Esophagus (tissue), 2 donors: ENCODE measurements at regions not wholly inside any gene's neighbourhood (a gene's known extent, or its start where the extent isn't known, plus 50 kb on each side); places are given as distances from the start of the nearest gene placed in this dataset.
"Not testable (repeated sequence)": the region's sequence is repeated elsewhere in the genome, so short reads cannot be mapped to it uniquely, and the experiment has no call there.

Experiments used
- H3K27ac ChIP-seq, 2 donors: one replicate each; pipeline ENCODE4 v1.5.1; 2013; ENCODE audit warnings: low read depth in 2 of 2, mild to moderate bottlenecking in 2 of 2, inconsistent platforms in 1 of 2, low read length in 1 of 2, moderate library complexity in 1 of 2
- H3K27me3 ChIP-seq, 2 donors: one replicate each; pipeline ENCODE4 v1.6.1; 2013; ENCODE audit warnings: low read length in 2 of 2, control low read depth in 1 of 2, mild to moderate bottlenecking in 1 of 2; ENCODE audit not compliant: insufficient read depth in 2 of 2, control insufficient read depth in 1 of 2
- H3K36me3 ChIP-seq, 2 donors: one replicate each; pipeline ENCODE4 v1.6.1; 2013; ENCODE audit warnings: low read length in 1 of 2; ENCODE audit not compliant: control insufficient read depth in 2 of 2, insufficient read depth in 2 of 2
- H3K4me1 ChIP-seq, 2 donors: one replicate each; pipeline ENCODE4 v1.6.1; 2013; ENCODE audit warnings: low read length in 1 of 2; ENCODE audit not compliant: control insufficient read depth in 2 of 2, insufficient read depth in 2 of 2
- H3K4me3 ChIP-seq, 2 donors: one replicate each; pipeline ENCODE4 v1.5.1; 2013; ENCODE audit warnings: low read length in 2 of 2, mild to moderate bottlenecking in 2 of 2, low read depth in 1 of 2, moderate library complexity in 1 of 2
- H3K9me3 ChIP-seq, 2 donors: one replicate each; pipeline ENCODE4 v1.6.1; 2013; ENCODE audit warnings: mild to moderate bottlenecking in 2 of 2, low read depth in 1 of 2, low read length in 1 of 2, moderate library complexity in 1 of 2; ENCODE audit not compliant: control insufficient read depth in 2 of 2, insufficient read depth in 1 of 2
- WGBS, 2 donors: extraction: QIAGEN DNeasy Blood & Tissue Kit; methylation state at CpG; one replicate each; pipeline ENCODE4 v1.1.7; 2013; 5-methylcytosine and 5-hydroxymethylcytosine counted together
- donor health status: healthy with polysubstance abuse.
- donor health status: Bipolar disorder and iron deficiency.

DNA sequence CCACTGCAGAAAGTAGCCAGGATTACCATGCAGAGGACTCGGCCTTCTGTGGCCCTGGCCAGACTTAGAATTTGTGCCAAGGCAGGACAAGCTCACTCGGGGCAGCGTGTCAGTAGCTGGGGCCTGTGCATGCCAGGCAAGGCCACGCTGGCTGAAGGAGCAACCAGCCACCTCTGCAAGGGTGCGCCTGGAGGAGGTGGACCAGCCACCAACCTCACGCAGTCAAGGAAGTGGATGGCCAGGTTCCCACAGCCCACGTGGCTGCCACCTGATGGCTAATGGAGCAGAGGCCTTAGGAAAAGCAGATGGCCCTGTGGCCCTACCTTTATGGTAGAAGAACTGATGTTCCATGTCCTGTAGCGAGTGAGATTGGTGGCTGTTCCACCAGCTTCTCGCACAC lies 107.9 kb downstream of the CCDC74A start:
- 90 to 91% methylated on average over 9 of the region's 9 CpGs for WGBS, 2 donors
- Histone ChIP-seq H3K27ac (no peak overlapping the region), H3K4me3 (no peak overlapping the region), H3K27me3 (no peaks in the 10 kb centered on the region), H3K36me3 (no peaks in the 10 kb centered on the region), H3K9me3 (peaks cover 0 to 3% of the 10 kb centered on the region in 2 donors), H3K4me1 (no peaks in the 10 kb centered on the region)

DNA sequence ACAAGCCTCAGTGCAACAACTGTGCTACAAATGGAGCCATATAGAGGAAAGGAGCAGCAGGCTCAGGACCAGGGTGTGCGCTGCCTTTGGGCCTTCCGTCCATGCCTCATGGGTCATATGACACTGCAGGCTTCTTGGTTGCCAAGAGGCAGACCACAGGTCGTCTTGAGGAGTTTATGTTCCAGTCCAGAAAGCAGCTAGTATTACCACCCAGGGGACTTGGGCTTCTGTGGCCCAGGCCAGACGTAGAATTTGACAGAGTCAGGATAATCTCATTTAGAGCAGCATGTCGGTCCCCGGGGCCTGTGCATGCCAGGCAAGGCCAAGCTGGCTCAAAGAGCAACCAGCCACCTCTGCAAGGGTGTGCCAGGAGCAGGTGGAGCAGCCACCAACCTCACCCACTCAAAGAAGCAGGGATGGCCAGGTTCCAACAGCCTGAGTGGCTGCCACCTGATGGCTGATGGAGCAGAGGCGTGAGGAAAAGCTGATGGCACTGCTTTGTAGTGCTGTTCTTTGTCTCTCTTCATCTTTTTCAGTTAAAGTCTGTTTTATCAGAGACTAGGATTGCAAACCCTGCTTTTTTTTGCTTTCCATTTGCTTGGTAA lies 109.1 kb downstream of the CCDC74A start:
- 72 to 82% methylated on average over 7 of the region's 7 CpGs for WGBS, 2 donors
- H3K4me3 ChIP-seq, H3K9me3 ChIP-seq, H3K27ac ChIP-seq, H3K27me3 ChIP-seq, H3K36me3 ChIP-seq, H3K4me1 ChIP-seq: not testable (repeated sequence)

DNA sequence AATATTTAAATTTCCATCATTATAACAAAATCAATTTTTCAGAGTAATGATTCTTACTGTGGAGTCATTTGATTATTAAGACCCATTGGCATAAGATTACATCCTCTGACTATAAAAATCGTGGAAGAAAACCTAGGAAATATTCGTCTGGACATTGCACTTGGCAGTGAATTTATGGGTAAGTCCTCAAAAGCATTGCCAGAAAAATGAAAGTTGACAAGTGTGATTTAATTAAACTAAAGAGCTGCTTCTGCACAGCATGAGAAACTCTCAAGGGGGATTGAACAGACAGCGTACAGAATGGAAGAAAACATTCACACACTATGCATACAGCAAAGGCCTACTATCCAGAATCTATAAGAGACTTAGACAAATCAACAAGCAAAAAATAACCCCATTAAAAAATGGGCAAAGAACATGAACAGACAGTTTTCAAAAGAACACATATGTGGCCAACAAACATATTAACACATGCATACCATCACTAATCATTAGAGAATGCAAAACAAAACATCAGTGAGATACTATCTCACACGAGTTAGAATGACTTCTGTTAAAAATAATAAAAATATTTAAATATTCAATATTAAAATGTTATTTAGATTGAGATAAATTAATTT lies 111.4 kb downstream of the CCDC74A start:
- H3K36me3 ChIP-seq, H3K4me1 ChIP-seq, H3K4me3 ChIP-seq, H3K9me3 ChIP-seq, H3K27ac ChIP-seq, H3K27me3 ChIP-seq: not testable (repeated sequence)
- 60 to 66% methylated on average over 4 of the region's 4 CpGs for WGBS, 2 donors

DNA sequence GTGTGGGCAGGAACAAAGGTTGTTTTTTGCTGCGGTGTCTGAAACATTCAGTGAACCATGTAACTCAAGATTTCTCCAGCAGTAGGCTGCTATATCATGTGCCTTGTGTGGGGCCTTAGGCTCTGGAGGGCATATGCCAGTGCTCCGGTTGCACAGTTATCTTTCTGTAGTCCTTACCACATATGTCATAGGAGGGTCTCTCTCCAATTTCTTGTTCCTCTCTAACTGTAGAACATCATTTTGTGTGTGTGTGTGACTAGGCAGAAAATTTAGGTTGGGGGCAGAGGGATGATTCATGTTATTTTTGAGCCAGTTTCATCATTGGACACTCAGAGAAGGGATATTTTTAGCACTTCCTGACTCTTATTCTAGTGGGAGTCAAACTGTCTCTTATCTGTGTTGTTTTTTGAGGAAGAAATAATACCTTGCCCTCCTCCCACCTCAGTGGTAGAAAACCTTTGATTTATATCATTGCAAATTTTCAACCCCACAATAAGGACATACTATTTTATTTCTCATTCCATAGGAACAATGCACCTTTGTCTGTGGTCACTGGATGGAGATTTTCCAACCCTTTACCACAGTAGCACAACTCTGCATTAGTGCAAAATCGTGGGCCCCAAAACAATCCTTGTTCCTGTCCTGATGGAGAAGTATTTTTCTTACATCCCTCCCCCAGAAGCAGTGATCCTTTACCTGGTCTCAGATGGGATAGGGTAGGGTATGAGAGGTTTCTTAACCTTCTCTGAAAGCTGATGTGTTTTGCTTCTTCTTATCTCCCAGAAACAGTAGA lies 113.9 kb downstream of the CCDC74A start:
- H3K4me3 ChIP-seq, result no peak overlapping the region
- peaks cover 0 to 6% of the 10 kb centered on the region in 2 donors for H3K9me3 ChIP-seq
- peaks cover 0 to 3% of the 10 kb centered on the region in 2 donors for H3K4me1 ChIP-seq
- H3K27ac ChIP-seq, result no peak overlapping the region
- H3K27me3 ChIP-seq, result no peaks in the 10 kb centered on the region
- H3K36me3 ChIP-seq, result no peaks in the 10 kb centered on the region
- 64 to 67% methylated on average over 3 of the region's 3 CpGs for WGBS, 2 donors

DNA sequence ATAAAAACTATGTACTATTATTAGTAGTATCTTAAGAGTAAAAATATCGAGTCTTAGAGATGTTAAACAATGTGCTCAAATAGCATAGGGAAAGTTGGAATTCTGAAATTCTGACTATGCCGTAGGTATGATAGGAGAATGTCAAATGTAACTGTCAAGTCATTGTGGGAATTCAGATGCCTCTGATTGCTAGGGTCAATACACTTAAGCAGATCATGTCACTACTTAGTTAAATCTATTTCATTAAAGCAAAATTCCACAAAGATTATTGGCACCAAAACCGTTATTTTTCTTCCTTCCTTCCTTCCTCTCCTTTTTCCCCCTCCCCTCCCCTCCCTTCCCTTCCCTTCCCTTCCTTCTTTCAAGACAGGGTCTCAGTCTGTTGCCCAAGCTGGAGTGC lies 115.5 kb downstream of the CCDC74A start:
- not testable (repeated sequence) for H3K27ac ChIP-seq, H3K9me3 ChIP-seq, H3K27me3 ChIP-seq, H3K4me3 ChIP-seq, H3K36me3 ChIP-seq, H3K4me1 ChIP-seq
- WGBS, 2 donors, result 62 to 65% methylated on average over 3 of the region's 3 CpGs

DNA sequence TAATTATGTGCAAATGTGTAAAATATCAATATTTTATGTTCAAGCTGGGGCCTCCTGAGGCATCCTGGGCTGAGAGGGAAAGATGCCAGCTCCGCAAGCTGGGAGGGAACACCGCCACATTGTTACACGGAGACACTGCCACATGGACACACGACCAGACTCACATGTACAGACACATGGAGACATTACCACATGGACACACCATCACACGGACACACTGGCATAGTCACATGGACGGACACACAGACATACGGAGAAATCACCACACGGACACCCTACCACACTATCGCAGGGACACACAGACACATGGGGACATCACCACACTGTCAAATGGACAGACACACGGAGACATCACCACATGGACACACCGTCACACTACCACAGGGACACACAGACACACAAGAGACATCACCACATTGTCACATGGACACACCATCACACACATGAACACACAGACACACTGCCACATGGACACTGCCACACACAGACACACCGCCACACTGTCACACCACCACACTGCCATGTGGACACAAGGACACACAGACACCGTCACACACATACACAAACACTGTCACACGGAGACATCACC lies 117.6 kb downstream of the CCDC74A start:
- WGBS, 2 donors, result 86 to 87% methylated on average over 14 of the region's 14 CpGs

DNA sequence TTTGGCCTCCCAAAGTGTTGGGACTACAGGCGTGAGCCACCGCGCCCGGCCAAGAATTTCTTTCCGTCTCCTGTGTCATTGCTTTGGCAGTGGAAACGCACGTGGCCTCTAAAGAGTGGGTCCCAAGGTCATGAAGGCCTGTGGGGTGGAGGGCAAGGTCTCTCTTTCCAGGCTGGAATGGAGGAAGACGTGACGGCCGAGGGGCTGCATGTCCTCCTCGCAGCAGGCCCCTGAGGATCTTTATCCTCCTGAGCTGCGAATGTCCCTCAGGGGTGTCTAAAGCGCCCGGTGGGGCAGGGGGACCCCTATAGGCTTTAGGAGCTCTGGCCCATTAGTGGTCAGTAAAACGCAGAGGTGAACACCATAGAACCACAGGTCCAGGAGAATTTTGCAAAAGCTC lies 118.5 kb downstream of the CCDC74A start:
- WGBS, 2 donors, result 81 to 86% methylated on average over 15 of the region's 15 CpGs
- H3K36me3 ChIP-seq, result not testable (repeated sequence)

More for the DNA sequence above, 117.6 kb downstream of the CCDC74A start:
- H3K27me3 ChIP-seq, result no peaks in the 10 kb centered on the region
- H3K9me3 ChIP-seq, result peaks cover 0 to 6% of the 10 kb centered on the region in 2 donors
- H3K4me1 ChIP-seq, result peaks cover 0 to 8% of the 10 kb centered on the region in 2 donors
- no peaks in the 10 kb centered on the region for H3K36me3 ChIP-seq
- no peak overlapping the region for H3K27ac ChIP-seq
- no peak overlapping the region for H3K4me3 ChIP-seq

DNA sequence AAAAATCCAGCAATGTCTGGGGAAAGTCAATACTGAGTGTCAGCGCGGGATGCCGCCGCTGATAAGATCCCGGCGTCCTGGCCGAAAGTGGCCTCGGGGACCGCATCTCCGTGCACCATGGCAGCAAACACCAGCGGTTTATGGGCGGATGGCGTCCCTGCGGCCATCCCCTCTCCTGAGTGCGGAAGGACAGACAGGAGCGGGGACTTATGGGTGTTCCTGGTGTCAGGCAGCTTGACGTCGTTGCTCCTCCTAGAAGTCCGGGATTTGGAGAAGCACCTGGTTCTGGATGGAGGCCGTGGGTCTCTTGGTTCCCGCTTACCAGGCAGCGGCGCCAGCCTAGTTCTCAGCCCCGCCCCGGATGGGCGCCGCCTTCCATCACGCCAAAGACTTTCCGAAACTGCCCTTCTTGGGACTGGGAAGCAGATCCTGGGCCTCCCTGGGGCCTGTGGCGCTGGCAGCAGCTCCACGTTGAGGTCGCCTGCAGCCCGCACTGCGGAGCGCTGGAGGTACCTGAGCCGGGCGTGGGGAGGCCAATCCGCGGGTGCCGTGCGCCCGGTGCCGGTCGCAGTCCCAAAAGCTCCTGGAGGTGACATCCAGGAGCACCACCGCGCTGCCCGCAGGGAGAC lies 119.1 kb downstream of the CCDC74A start:
- H3K4me1 ChIP-seq, result peaks cover 0 to 8% of the 10 kb centered on the region in 2 donors
- H3K4me3 ChIP-seq, result no peak overlapping the region
- no peaks in the 10 kb centered on the region for H3K27me3 ChIP-seq
- no peak overlapping the region for H3K27ac ChIP-seq
- WGBS, 2 donors, result 35 to 46% methylated on average over 45 to 47 of the region's 47 CpGs
- H3K9me3 ChIP-seq, result peaks cover 0 to 6% of the 10 kb centered on the region in 2 donors
- no peaks in the 10 kb centered on the region for H3K36me3 ChIP-seq

More for the DNA sequence above, 118.5 kb downstream of the CCDC74A start:
- H3K9me3 ChIP-seq, H3K27me3 ChIP-seq, H3K4me1 ChIP-seq, H3K27ac ChIP-seq, H3K4me3 ChIP-seq: not testable (repeated sequence)

DNA sequence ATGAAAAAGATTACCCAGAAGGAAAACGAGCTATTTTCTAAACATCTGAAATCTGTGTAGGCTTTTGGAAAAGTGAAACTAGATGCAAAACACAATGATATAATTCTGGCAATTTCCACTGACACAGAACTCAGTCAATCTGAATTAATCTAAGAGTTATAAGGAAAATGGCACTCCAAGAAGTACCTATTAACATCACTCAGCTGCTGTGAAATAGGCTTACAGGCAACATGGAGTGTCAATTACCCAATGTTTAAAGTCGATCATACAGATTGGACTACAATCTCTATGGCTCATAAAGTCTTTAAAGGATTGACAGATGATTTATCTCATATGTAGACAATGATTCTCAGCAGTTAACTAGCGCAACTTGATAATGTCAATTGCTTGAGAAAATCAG lies 120.9 kb downstream of the CCDC74A start:
- H3K36me3 ChIP-seq, H3K4me1 ChIP-seq, H3K27me3 ChIP-seq, H3K27ac ChIP-seq, H3K4me3 ChIP-seq, H3K9me3 ChIP-seq: not testable (repeated sequence)
- 66 to 71% methylated on average over 3 of the region's 3 CpGs for WGBS, 2 donors
